GM18861 (cell line): ENCODE measurements at regions not wholly inside any gene's neighbourhood (a gene's known extent, or its start where the extent isn't known, plus 50 kb on each side); places are given as distances from the start of the nearest gene placed in this dataset.

ENCODE experiments used
- ATAC-seq: cut with Tn5 transposase; IDR thresholded peaks from one replicate; pipeline ENCODE4 v1.9.1; 2021; ENCODE audit not compliant: unreplicated experiment

DNA sequence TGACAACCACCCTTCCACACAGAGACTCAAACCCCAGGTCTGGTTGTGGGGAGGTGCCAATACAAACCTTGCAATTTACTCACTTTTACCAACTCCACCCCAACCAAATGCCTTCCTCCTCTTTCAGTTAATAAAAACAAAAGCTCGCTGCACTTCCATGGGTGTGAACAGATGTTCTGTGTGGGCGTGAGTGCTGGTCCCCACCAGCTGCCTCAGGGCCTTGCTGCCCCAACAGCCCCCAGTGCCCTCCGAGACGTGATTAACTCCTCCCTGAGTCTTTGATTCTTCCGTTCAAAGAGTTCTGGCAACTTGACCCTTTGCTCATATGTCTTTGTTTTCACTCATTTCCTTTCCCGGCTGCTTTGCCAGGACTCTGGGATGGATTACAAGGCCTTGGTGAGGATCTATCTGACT, 258.9 kb upstream of the CXCR4 start:
- no peak for ATAC-seq

GRCh38 chr2:136376211-136376610, 258.3 kb upstream of the CXCR4 start:
- no peak for ATAC-seq

- peak; percentile 50 for ATAC-seq
These were observed 257.3 kb upstream of the CXCR4 start for GRCh38 chr2:136375017-136375901.

DNA sequence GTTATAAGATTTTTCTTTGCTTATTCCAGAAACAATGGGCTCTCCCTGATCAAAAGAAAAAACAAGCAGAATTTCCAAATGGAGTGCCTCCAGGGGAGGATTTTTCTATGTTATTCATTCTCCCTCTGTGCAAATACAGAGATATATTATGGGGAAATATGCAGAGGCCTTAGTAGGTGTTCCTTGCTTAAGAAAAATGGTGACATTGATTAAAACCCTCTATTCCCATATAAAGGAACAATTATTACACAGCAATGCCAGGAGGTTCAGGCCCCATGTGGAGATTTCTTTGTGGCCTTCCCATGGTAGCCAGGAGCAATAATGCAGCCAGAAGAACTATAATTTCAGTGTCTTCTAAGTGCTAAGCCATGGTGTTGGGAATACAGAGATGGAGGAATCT, 255.9 kb upstream of the CXCR4 start:
- no peak for ATAC-seq

GRCh38 chr2:136373029-136373428, 255.1 kb upstream of the CXCR4 start:
- ATAC-seq = no peak

DNA sequence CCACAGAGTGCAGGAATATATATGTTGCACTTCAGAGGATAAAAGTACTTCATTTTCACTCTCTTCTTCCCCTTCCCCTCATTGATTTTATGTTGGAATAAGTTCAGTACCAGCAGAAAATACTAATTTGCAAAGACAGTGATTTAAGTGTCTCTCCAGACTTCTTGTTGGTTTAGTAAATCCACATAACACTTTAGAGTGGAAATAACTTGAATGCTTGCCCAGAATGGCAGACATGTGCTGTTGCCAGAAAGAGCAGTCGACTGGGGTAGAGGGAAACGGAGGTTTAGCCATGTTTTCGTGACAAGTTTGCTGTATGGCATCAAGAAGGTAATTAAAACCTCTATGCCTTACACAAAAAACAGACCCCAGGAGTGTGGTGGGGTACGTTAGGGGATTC, 246.0 kb upstream of the CXCR4 start:
- no peak for ATAC-seq

DNA sequence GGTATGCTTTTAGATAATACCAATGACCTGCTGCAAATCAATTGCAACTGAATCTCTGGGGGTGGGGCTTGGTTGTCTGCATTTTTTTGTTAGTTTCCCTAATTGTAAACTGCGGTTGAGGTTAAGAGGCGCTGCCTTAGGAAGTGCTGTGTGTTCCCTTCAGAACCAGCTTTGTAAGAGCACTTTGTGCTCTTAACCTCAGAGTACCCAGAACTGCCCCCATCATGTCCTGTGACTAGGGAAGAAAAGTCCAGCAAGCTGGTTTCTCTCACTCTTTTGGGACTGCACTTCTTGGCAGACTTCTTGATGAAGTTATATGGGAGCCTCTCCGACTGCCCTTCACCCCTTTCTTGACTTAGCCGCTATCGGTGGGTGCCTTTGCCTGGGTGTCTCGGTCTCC, 245.5 kb upstream of the CXCR4 start:
- ATAC-seq = no peak

DNA sequence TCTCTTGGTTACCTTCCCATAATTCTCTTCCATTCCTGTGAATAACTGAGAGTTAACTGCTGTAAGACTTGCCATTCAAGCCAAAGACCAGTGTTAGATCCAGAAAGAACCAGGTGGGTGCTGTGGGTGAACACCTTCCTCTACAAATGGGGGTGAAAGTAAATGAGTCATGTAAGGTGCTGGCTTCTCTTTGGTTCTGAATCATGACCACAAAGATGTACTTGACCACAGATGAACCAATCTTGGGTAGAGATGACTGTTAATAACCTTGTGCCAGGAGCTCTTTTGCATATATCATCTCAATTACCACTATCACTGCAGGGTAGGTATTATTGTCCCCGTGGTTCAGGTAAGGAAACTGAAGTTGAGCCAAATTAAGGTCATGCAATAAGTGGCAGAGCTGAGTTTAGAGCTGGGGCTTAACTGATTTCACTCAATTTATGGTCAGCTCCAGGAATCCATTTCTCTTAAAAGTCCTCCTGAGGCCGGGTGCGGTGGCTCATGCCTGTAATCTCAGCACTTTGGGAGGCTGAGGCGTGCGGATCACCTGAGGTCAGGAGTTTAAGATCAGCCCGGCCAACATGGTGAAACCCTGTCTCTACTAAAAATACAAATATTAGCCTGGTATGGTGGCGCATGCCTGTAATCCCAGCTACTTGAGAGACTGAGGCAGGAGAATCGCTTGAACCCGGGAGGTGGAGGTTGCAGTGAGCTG, 244.9 kb upstream of the CXCR4 start:
- peak; percentile 97 for ATAC-seq

DNA sequence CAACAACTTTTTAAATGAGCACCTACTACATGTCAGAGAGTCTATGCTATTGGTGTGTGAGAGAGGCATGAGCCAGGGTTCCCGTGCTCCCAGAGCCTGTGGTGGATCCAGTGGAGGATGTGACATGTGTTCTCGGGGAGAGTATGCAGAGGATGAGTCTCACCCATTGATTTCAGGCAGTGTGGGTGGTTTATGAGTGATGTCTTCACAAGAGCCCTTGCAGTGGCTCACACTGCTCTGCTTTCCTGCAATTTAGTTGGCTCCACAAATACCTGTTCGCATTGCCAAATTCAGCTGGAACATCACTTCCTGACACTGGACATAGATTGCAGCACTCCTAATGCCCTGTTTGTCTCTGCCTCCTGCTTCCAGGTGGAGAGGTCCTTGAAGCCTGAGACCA, 243.6 kb upstream of the CXCR4 start:
- no peak for ATAC-seq

DNA sequence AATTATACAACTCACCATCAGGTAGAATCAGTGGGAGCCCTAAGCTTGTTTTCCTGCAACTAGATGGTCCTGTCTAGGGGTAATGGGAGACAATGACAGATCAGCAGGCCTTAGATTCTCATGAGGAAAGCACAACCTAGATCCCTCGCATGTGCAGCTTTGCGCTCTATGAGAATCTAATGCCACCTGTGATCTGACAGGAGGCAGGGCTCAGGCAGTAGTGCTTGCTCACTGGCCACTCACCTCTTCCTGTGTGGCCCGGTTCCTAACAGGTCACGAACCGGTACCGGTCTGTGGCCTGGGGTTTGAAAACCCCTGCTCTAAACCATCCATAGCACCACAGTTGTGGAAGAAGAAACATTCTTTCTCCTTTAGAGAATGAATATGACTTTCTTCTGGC, 242.8 kb upstream of the CXCR4 start:
- ATAC-seq = no peak

- ATAC-seq = no peak
These were observed 241.4 kb upstream of the CXCR4 start for GRCh38 chr2:136359121-136359965.

GRCh38 chr2:136358576-136358975, 240.6 kb upstream of the CXCR4 start:
- no peak for ATAC-seq

GRCh38 chr2:136357007-136357380, 239.0 kb upstream of the CXCR4 start:
- no peak for ATAC-seq

DNA sequence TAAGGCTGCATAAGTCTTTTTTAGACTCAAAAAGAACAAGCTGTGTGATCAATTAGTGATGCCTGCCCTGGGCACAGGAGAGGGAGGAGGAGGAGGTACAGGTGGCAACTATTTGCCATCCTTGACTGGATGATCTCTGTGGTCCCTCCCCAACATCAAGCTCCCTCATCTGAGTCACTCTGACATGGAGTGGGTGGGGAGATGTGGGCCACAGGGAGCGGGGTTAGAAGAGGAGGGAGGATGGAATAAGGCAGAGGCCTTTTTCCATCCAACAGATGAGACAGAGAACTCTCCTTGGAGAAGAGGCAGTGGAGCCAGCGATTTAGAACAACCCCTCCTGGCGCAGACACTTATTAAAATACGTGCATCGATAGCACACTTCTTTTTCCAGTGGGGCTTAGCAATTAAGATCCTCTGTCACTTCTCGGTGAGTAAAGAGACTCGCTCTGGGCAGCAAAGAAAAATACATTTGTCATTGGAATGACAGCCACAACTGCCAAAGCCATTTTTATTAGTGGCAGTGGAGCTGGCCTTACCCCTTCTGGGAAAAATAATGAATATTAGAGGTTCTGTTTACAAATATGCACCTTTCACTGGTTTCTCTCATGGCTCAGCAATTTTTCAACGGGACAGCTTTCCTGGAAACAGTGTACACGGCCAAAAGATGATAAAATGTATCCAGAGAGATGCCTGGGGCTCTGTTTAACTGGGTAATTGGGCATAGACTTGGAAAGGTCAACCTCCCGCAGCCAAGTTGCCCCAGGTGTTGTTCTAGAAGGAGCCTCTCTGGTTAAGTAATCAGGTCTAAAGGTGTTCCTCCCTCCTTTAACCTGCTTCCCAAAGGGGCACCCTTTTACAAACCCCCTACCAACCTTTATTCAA, 238.4 kb upstream of the CXCR4 start:
- no peak for ATAC-seq

GRCh38 chr2:136351684-136352083, 233.7 kb upstream of the CXCR4 start:
- ATAC-seq = peak; percentile 51

DNA sequence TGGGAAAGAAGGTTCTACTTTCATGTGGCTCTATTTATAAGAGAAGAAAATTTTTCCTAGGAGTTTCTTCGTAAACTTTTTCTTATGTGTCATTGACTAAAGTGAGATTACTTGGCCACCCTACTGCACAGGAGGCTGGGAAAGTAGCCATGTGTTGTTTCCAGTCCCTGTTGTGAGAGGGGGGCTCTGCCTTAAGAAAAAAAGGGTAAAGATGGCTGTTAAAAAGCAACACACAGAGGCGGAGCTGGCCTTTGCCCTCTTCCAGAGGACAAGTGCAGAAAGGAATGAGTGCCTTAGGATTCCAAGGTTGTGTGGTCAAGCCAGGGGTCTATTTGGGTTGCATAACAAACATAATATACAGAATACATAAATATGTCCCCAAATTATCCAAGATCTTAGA, 230.0 kb upstream of the CXCR4 start:
- ATAC-seq = no peak

DNA sequence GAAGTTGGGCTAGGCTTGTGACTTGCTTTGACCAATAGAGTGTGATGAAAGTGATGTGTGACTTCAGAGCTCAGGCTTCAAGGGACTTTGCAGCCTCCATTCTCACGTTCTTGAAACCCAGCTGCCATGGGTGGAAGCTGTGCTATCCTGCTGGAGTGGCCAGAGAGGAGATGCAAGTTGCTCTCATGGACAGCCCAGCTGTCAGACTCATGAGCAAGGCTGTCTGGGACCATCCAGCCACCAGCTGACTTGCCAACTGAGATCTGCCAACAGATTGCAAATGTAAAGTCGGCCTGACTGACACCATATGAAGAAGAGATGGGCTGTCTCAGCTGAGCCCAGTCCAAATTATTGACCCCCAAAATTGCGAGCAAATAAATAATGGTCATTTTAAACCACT, 226.4 kb upstream of the CXCR4 start:
- ATAC-seq = no peak

DNA sequence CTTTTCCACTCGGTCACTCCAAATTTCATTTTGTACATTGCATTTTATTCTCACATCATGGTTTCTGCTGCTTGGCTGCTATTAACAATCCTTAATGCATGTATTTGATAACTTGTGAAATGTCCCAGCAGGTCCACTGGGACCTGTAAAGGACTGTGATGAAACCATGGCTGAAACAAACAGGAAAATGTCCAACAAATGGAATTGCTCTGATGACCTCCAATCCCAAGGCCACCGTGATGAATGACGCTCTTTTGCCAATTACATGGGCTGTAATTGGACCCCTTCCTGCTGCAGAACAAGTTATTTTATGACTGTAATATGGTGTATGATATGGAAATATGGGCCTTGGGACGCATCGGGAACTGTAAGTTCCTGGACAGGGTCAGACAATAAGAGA, 224.2 kb upstream of the CXCR4 start:
- no peak for ATAC-seq

GRCh38 chr2:136334967-136335366, 217.0 kb upstream of the CXCR4 start:
- ATAC-seq = no peak

DNA sequence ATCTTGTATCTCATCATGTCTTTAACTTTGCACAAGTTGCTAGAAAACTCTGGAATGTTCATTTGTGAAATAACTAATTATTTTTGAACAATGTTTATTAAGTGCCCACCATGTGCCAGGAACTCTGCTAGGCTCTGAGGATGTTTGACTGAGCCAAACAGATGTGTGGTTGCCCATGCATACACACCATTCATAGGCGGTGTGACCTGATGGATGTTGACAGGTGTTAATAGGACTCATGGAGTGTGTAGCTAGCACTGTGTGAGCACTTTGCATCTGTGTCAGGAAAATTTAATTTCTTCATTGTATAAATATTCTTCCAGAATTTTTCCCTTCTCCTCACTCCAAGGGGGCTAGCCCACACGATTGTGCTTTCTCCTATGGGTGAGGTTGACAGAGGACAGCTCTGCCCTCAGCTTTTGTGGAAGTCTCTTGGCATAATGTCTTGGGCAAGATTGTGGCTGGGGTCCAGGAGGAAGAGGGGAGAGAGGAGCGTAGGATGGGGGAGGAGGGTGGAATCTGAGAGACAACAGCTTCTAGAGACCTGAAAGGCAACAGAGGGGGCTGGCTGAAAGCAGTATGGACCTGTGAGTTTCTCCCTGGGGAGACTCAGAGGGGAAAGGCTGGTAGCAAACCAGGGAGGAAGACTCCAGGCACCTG, 214.6 kb upstream of the CXCR4 start:
- no peak for ATAC-seq
